H1 (cell line): ENCODE measurements at regions not wholly inside any gene's neighbourhood (a gene's known extent, or its start where the extent isn't known, plus 50 kb on each side); places are given as distances from the start of the nearest gene placed in this dataset.

Source experiments
- CTCF ChIA-PET: fragments of 300-600 bp; sonication (Branson Sonifier 250); formaldehyde crosslinking; loops from one replicate; lab custom pipeline; 2021; ENCODE audit not compliant: partially characterized antibody; lab: Charles Lee
- POLR2A ChIA-PET: fragments of 300-600 bp; sonication (Branson Sonifier 250); formaldehyde crosslinking; loops from one replicate; lab custom pipeline; 2021; ENCODE audit warnings: inconsistent platforms; ENCODE audit not compliant: partially characterized antibody; lab: Charles Lee
- DNase-seq, 2 experiments: peaks; one replicate each; pipeline versions ENCODE4 v3.0.0 to v3.0.0-alpha.2; 2010 to 2022; ENCODE audit warnings: low spot score in 2 of 2, low read depth in 1 of 2, mixed read lengths in 1 of 2
- FAIRE-seq: peaks from 2 replicates; lab custom pipeline; 2011; peaks lifted over from hg19 to GRCh38; lab: Jason Lieb, UNC
- H2AFZ ChIP-seq: 2 replicates; pipeline ENCODE4 v1.8.1; 2012; ENCODE audit warnings: low read length, inconsistent platforms
- H2AK5ac ChIP-seq: 2 replicates; pipeline ENCODE4 v1.6.1; 2013; ENCODE audit warnings: low read depth, low read length
- H2BK120ac ChIP-seq: replicated peaks from 2 replicates; pipeline ENCODE3; 2013; ENCODE audit warnings: low read depth, low read length, inconsistent platforms
- H2BK12ac ChIP-seq: 2 replicates; pipeline ENCODE4 v1.6.1; 2013; ENCODE audit warnings: low read depth, low read length
- H2BK15ac ChIP-seq: 2 replicates; pipeline ENCODE4 v1.6.1; 2013; ENCODE audit warnings: low read length
- H2BK20ac ChIP-seq: 2 replicates; pipeline ENCODE4 v1.6.1; 2013; ENCODE audit warnings: low read length
- H2BK5ac ChIP-seq: 2 replicates; pipeline ENCODE4 v1.6.1; 2013; ENCODE audit warnings: low read depth, low read length
- H3K14ac ChIP-seq: 2 replicates; pipeline ENCODE4 v1.6.1; 2013; ENCODE audit warnings: inconsistent platforms; ENCODE audit not compliant: insufficient read length
- H3K18ac ChIP-seq: 2 replicates; pipeline ENCODE4 v1.6.1; 2013; ENCODE audit warnings: low read length; ENCODE audit errors: extremely low read depth
- H3K23ac ChIP-seq: 2 replicates; pipeline ENCODE4 v1.6.1; 2013; ENCODE audit warnings: inconsistent platforms; ENCODE audit not compliant: insufficient read length
- H3K23me2 ChIP-seq: 2 replicates; pipeline ENCODE4 v1.6.1; 2013; ENCODE audit warnings: low read depth, low read length
- H3K27ac ChIP-seq: 2 replicates; pipeline ENCODE4 v1.6.1; 2011; ENCODE audit warnings: low read depth, low read length, inconsistent platforms
- H3K27me3 ChIP-seq, 4 experiments: replicated peaks in 1 of 4; 1 replicate in 1 of 4; 2 replicates in 3 of 4; pipeline versions ENCODE4 v1.6.1 to v1.8.1; 2011 to 2013; ENCODE audit warnings: low read length in 3 of 4, mild to moderate bottlenecking in 3 of 4, inconsistent platforms in 2 of 4, mixed read lengths in 2 of 4, moderate library complexity in 1 of 4; ENCODE audit not compliant: control insufficient read depth in 3 of 4, insufficient read depth in 3 of 4; ENCODE audit errors: extremely low read depth in 1 of 4
- H3K36me3 ChIP-seq, 4 experiments: 2 replicates each; pipeline versions ENCODE4 v1.6.1 to v1.8.1; 2011 to 2013; ENCODE audit warnings: mild to moderate bottlenecking in 4 of 4, low read length in 3 of 4, moderate library complexity in 2 of 4, control low read depth in 1 of 4, inconsistent platforms in 1 of 4; ENCODE audit not compliant: insufficient read depth in 4 of 4, control insufficient read depth in 2 of 4
- H3K4ac ChIP-seq: replicated peaks from 2 replicates; pipeline ENCODE3; 2013; ENCODE audit warnings: low read length, low read depth, mixed read lengths, inconsistent platforms; ENCODE audit not compliant: insufficient read length
- H3K4me1 ChIP-seq, 4 experiments: replicated peaks in 1 of 4; 1 replicate in 1 of 4; 2 replicates in 3 of 4; pipeline versions ENCODE4 v1.6.1 to v1.8.1; 2011 to 2013; ENCODE audit warnings: low read length in 3 of 4, inconsistent platforms in 2 of 4, mixed read lengths in 1 of 4; ENCODE audit not compliant: insufficient read depth in 4 of 4, control insufficient read depth in 3 of 4
- H3K4me2 ChIP-seq, 2 experiments: 2 replicates each; pipeline versions ENCODE4 v1.6.1 to v1.8.1; 2011 to 2013; ENCODE audit warnings: low read depth in 2 of 2, low read length in 2 of 2, control low read depth in 1 of 2, inconsistent platforms in 1 of 2, mild to moderate bottlenecking in 1 of 2; ENCODE audit not compliant: insufficient read depth in 1 of 2
- H3K4me3 ChIP-seq, 4 experiments: fragments of 200-600, 300-600 bp in 1 of 4; sonication (generic), shearing (Covaris generic), sonication (Bioruptor Twin) in 1 of 4; 2 replicates each; pipeline versions ENCODE4 v1.5.1 to v1.8.1; 2011 to 2016; ENCODE audit warnings: low read length in 4 of 4, low read depth in 3 of 4, control low read depth in 2 of 4, inconsistent platforms in 2 of 4, mild to moderate bottlenecking in 2 of 4, mixed read lengths in 1 of 4, moderate library complexity in 1 of 4; ENCODE audit not compliant: insufficient read depth in 2 of 4; ENCODE audit errors: extremely low read depth in 1 of 4
- H3K56ac ChIP-seq: replicated peaks from 2 replicates; pipeline ENCODE3; 2013; ENCODE audit warnings: low read depth, mild to moderate bottlenecking, mixed read lengths, low read length, inconsistent platforms; ENCODE audit not compliant: insufficient read length
- H3K79me1 ChIP-seq: 2 replicates; pipeline ENCODE4 v1.6.1; 2013; ENCODE audit warnings: low read depth, low read length, control low read depth
- H3K79me2 ChIP-seq, 2 experiments: 2 replicates each; pipeline versions ENCODE4 v1.6.1 to v1.8.1; 2012 to 2013; ENCODE audit warnings: low read length in 2 of 2, mild to moderate bottlenecking in 2 of 2, inconsistent platforms in 1 of 2; ENCODE audit not compliant: insufficient read depth in 2 of 2, control insufficient read depth in 1 of 2
- H3K9ac ChIP-seq, 4 experiments: replicated peaks in 1 of 4; 1 replicate in 1 of 4; 2 replicates in 3 of 4; pipeline versions ENCODE4 v1.6.1 to v1.8.1; 2011 to 2013; ENCODE audit warnings: low read depth in 3 of 4, low read length in 3 of 4, control low read depth in 2 of 4, mild to moderate bottlenecking in 2 of 4, moderate library complexity in 2 of 4, inconsistent platforms in 1 of 4; ENCODE audit errors: extremely low read depth in 1 of 4
- H3K9me3 ChIP-seq, 2 experiments: 2 replicates each; pipeline versions ENCODE4 v1.6.1 to v1.8.1; 2012 to 2013; ENCODE audit warnings: mild to moderate bottlenecking in 2 of 2, moderate library complexity in 2 of 2, control low read depth in 1 of 2, inconsistent platforms in 1 of 2, low read depth in 1 of 2, low read length in 1 of 2, mixed read lengths in 1 of 2; ENCODE audit not compliant: insufficient read depth in 2 of 2
- H4K20me1 ChIP-seq, 2 experiments: replicated peaks in 1 of 2; 2 replicates each; pipeline versions ENCODE3 to v1.8.1; 2011 to 2013; ENCODE audit warnings: inconsistent platforms in 2 of 2, low read length in 2 of 2, mild to moderate bottlenecking in 1 of 2; ENCODE audit not compliant: insufficient read depth in 2 of 2, control insufficient read depth in 1 of 2
- H4K5ac ChIP-seq: 2 replicates; pipeline ENCODE4 v1.6.1; 2013; ENCODE audit warnings: low read length, low read depth, mixed read lengths, inconsistent platforms; ENCODE audit not compliant: insufficient read length
- H4K8ac ChIP-seq: 2 replicates; pipeline ENCODE4 v1.8.0; 2013; ENCODE audit warnings: mild to moderate bottlenecking, moderate library complexity, low read length, inconsistent platforms; ENCODE audit not compliant: insufficient read depth; ENCODE audit errors: extremely low read depth
- H4K91ac ChIP-seq: replicated peaks from 2 replicates; pipeline ENCODE3; 2013; ENCODE audit warnings: low read length, mixed read lengths, inconsistent platforms; ENCODE audit not compliant: insufficient read length
- BCL11A ChIP-seq, 2 experiments: IDR thresholded peaks; one replicate each; pipeline ENCODE4 v1.6.1; 2011; ENCODE audit warnings: low read depth in 2 of 2, low read length in 2 of 2, mild to moderate bottlenecking in 2 of 2
- CREB1 ChIP-seq: IDR thresholded peaks from 2 replicates; pipeline ENCODE4 v1.6.1; 2012; ENCODE audit warnings: inconsistent platforms
- GABPA ChIP-seq: IDR thresholded peaks from 2 replicates; pipeline ENCODE4 v1.6.1; 2011; ENCODE audit warnings: mild to moderate bottlenecking, low read length, moderate library complexity, borderline replicate concordance; ENCODE audit not compliant: insufficient read depth
- HDAC2 ChIP-seq, 2 experiments: fragments of 300-600 bp in 1 of 2; sonication (generic) in 1 of 2; IDR thresholded peaks; 2 replicates each; pipeline ENCODE4 v1.6.1; 2011 to 2012; ENCODE audit warnings: low read depth in 2 of 2, low read length in 2 of 2, mild to moderate bottlenecking in 2 of 2, moderate library complexity in 2 of 2, borderline replicate concordance in 1 of 2, inconsistent platforms in 1 of 2
- MAFK ChIP-seq: IDR thresholded peaks from 2 replicates; pipeline ENCODE4 v1.6.1; 2012; ENCODE audit warnings: low read depth, mild to moderate bottlenecking, improper control_type of control experiment, low read length
- NRF1 ChIP-seq: IDR thresholded peaks from 2 replicates; pipeline ENCODE4 v1.6.1; 2011; ENCODE audit warnings: mild to moderate bottlenecking, low read depth, low read length, improper control_type of control experiment
- POLR2AphosphoS5 ChIP-seq: IDR thresholded peaks from 2 replicates; pipeline ENCODE4 v1.6.1; 2011; ENCODE audit warnings: low read depth, low read length
- RAD21 ChIP-seq, 2 experiments: IDR thresholded peaks in 1 of 2; conservative IDR thresholded peaks in 1 of 2; 2 replicates each; pipeline ENCODE4 v1.6.1; 2011; ENCODE audit warnings: low read depth in 2 of 2, low read length in 2 of 2, improper control_type of control experiment in 1 of 2, inconsistent platforms in 1 of 2, mild to moderate bottlenecking in 1 of 2, moderate library complexity in 1 of 2
- RFX5 ChIP-seq: IDR thresholded peaks from 2 replicates; pipeline ENCODE4 v1.6.1; 2011; ENCODE audit warnings: low read depth, low read length, improper control_type of control experiment, borderline replicate concordance
- SP4 ChIP-seq: IDR thresholded peaks from 2 replicates; pipeline ENCODE4 v1.6.1; 2012; ENCODE audit warnings: low read length, inconsistent platforms
- TEAD4 ChIP-seq: IDR thresholded peaks from 2 replicates; pipeline ENCODE4 v1.6.1; 2012; ENCODE audit warnings: low read depth, low read length, inconsistent platforms, mixed read lengths
- WGBS, 2 experiments: shearing (Covaris generic) in 1 of 2; methylation state at CpG; one replicate each; pipeline versions ENCODE4 v1.1.6 to v1.1.7; 2013 to 2015; ENCODE audit warnings: low lambda C conversion rate in 2 of 2, mixed read lengths in 2 of 2, inconsistent platforms in 1 of 2, low coverage in 1 of 2, missing lambda C conversion rate in 1 of 2; ENCODE audit not compliant: insufficient replicate concordance in 2 of 2, insufficient coverage in 1 of 2, insufficient read length in 1 of 2; ENCODE audit errors: extremely low coverage in 1 of 2, missing lambda C conversion rate in 1 of 2; 5-methylcytosine and 5-hydroxymethylcytosine counted together
- TF ChIP-seq, protein P1 (sequence below): IDR thresholded peaks from 2 replicates; pipeline ENCODE4 v1.6.1; 2012; ENCODE audit warnings: inconsistent platforms

DNA sequence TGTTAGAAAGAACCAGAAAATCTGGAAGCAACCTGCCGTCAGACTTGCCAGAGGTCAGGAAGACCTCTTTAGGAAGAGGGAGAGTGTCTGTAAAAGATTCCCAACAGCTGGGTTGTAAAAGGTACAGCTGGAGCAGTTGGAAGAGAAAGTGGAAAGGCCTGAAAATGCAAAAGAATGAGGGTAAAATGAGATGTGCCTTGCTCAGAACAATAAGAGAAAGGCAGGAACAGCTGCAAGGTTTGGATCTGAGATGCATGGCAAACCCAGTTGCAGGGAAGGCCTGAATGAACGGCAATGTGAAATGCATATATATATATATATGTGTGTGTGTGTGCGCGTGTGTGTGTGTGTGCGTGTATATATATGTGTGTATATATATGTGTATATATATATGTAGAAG is 88.1 kb downstream of the ZIC1 start:
- Histone ChIP-seq H3K18ac (no peak overlapping the region), H3K4me2 (no peak overlapping the region), H2BK5ac (no peak overlapping the region), H3K27me3 (no peaks in the 10 kb centered on the region), H4K8ac (no peak overlapping the region), H2AFZ (no peak overlapping the region; the same call in 1 of the 2 replicates), H3K14ac (no peak overlapping the region), H4K5ac (no peak overlapping the region), H3K79me1 (no peaks in the 10 kb centered on the region), H3K23me2 (no peaks in the 10 kb centered on the region), H3K9ac (no peak overlapping the region), H3K4me1 (no peaks in the 10 kb centered on the region), H3K4ac (no peak overlapping the region), H2BK12ac (no peak overlapping the region), H3K27ac (no peak overlapping the region), H2AK5ac (no peak overlapping the region), H3K36me3 (no peaks in the 10 kb centered on the region), H2BK15ac (no peak overlapping the region), H2BK120ac (no peak overlapping the region), H3K79me2 (no peaks in the 10 kb centered on the region), H2BK20ac (no peak overlapping the region), H4K91ac (no peak overlapping the region), H3K23ac (no peak overlapping the region), H3K9me3 (no peaks in the 10 kb centered on the region), H3K4me3 (no peak overlapping the region), H3K56ac (no peak overlapping the region), H4K20me1 (no peaks in the 10 kb centered on the region)
- TF ChIP-seq MAFK (no peak), RAD21 (IDR thresholded peaks at IDR 0.05 in 1 of 2, conservative IDR thresholded peaks at IDR 0.05 in 1 of 2; ENCODE audit: low read depth in 2 of 2, low read length in 2 of 2) (no peak), NRF1 (no peak), RFX5 (no peak), BCL11A (IDR thresholded peaks at IDR 0.05; ENCODE audit: low read depth in 2 of 2, low read length in 2 of 2) (no peak), SP4 (no peak), HDAC2 (IDR thresholded peaks at IDR 0.05; ENCODE audit: borderline replicate concordance in 1 of 2, low read depth in 2 of 2, low read length in 2 of 2) (no peak), CREB1 (no peak), TEAD4 (no peak), GABPA (no peak), POLR2AphosphoS5 (no peak)
- TF ChIP-seq, protein P1, sequence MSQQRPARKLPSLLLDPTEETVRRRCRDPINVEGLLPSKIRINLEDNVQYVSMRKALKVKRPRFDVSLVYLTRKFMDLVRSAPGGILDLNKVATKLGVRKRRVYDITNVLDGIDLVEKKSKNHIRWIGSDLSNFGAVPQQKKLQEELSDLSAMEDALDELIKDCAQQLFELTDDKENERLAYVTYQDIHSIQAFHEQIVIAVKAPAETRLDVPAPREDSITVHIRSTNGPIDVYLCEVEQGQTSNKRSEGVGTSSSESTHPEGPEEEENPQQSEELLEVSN: no peak
- WGBS, 2 experiments: 89% methylated on average over 5 of the region's 5 CpGs; no CpG with 5 or more reads in 1 of the 2 experiments
- FAIRE-seq (no peak), DNase-seq (no peak)
- ChIA-PET CTCF (interaction anchor here (0.6 to 1.2 kb wide), 5 partner anchors 10 to 581 kb away, joined by 3 to 5 read pairs (median 3); no protein-coding TSS in a partner anchor), POLR2A (no interaction called here)
